Uterus (tissue), 3 donors: ENCODE measurements at regions not wholly inside any gene's neighbourhood (a gene's known extent, or its start where the extent isn't known, plus 50 kb on each side); places are given as distances from the start of the nearest gene placed in this dataset.

Source experiments
- DNase-seq, 2 donors: peaks; one replicate each; pipeline ENCODE4 v3.0.0-alpha.2; 2019 to 2020
- H3K27ac ChIP-seq, 2 donors: fragments of 200-600 bp; sonication (generic); 1 replicate in 1 of 2; 2 replicates in 1 of 2; pipeline ENCODE4 v1.5.1; 2016 to 2018
- H3K27me3 ChIP-seq, 2 donors: fragments of 200-600 bp; sonication (generic); one replicate each; pipeline ENCODE4 v1.5.1; 2018 to 2019; ENCODE audit warnings: control low read depth in 1 of 2
- H3K36me3 ChIP-seq, 2 donors: fragments of 200-600 bp; sonication (generic); one replicate each; pipeline ENCODE4 v1.5.1; 2019; ENCODE audit warnings: control low read depth in 1 of 2
- H3K4me1 ChIP-seq, 2 donors: fragments of 200-600 bp; sonication (generic); one replicate each; pipeline ENCODE4 v1.5.1; 2018 to 2019; ENCODE audit warnings: control low read depth in 1 of 2
- H3K4me3 ChIP-seq, 2 donors: fragments of 200-600 bp; sonication (generic); 1 replicate in 1 of 2; 2 replicates in 1 of 2; pipeline ENCODE4 v1.5.1; 2018 to 2019; ENCODE audit warnings: mild to moderate bottlenecking in 1 of 2
- H3K9me3 ChIP-seq, 2 donors: fragments of 200-600 bp; sonication (generic); one replicate each; pipeline ENCODE4 v1.5.1; 2019; ENCODE audit warnings: control low read depth in 1 of 2
- CTCF ChIP-seq, 4 experiments: fragments of 200-600 bp in 2 of 4; fragments of 450-650 bp in 2 of 4; sonication (generic) in 2 of 4; IDR thresholded peaks; one replicate each; pipeline ENCODE4 v1.5.1; 2016 to 2019; ENCODE audit warnings: antibody characterized with exemption in 4 of 4, mild to moderate bottlenecking in 2 of 4, moderate library complexity in 1 of 4
- POLR2A ChIP-seq, 2 donors: fragments of 450-650 bp; IDR thresholded peaks; one replicate each; pipeline ENCODE4 v1.6.1; 2016; ENCODE audit warnings: antibody characterized with exemption in 2 of 2, mild to moderate bottlenecking in 1 of 2, moderate library complexity in 1 of 2
- intact Hi-C: fragments of 100-400 bp; cut with DNase I; formaldehyde crosslinking; loops from one replicate; pipeline ENCODE4 v1.15.1; 2023; ENCODE audit warnings: low total_unique reads
- donor health status: DM: yes; HTN: yes; CAD: no.

GRCh38 chr17:79680318-79680695 is 50.4 kb upstream of the ENPP7 start:
- no peak for TF ChIP-seq CTCF (IDR thresholded peaks at IDR 0.05)
- no peak for TF ChIP-seq POLR2A (IDR thresholded peaks at IDR 0.05)
- Histone ChIP-seq H3K9me3 (no peaks in the 10 kb centered on the region), H3K4me3 (no peak overlapping the region), H3K27me3 (no peaks in the 10 kb centered on the region), H3K36me3 (no peaks in the 10 kb centered on the region), H3K4me1 (no peaks in the 10 kb centered on the region), H3K27ac (no peak overlapping the region)
- DNase-seq: no peak
- intact Hi-C loops: no loop called here

GRCh38 chr17:79679631-79680317 is 51.0 kb upstream of the ENPP7 start:
- Histone ChIP-seq H3K9me3 (no peaks in the 10 kb centered on the region), H3K4me1 (no peaks in the 10 kb centered on the region), H3K4me3 (no peak overlapping the region), H3K27me3 (no peaks in the 10 kb centered on the region), H3K36me3 (no peaks in the 10 kb centered on the region), H3K27ac (no peak overlapping the region)
- intact Hi-C loops: no loop called here
- DNase-seq: no peak
- TF ChIP-seq CTCF (IDR thresholded peaks at IDR 0.05) (no peak), POLR2A (IDR thresholded peaks at IDR 0.05) (no peak)

- no peaks in the 10 kb centered on the region for H3K27me3 ChIP-seq
- intact Hi-C loops: no loop called here
- H3K4me3 ChIP-seq: no peak overlapping the region
- peaks cover 0 to 1% of the 10 kb centered on the region in 2 donors for H3K9me3 ChIP-seq
- TF ChIP-seq CTCF (IDR thresholded peaks at IDR 0.05): no peak
- TF ChIP-seq POLR2A (IDR thresholded peaks at IDR 0.05): no peak
- DNase-seq: no peak
- H3K4me1 ChIP-seq: no peaks in the 10 kb centered on the region
- H3K27ac ChIP-seq: no peak overlapping the region
- no peaks in the 10 kb centered on the region for H3K36me3 ChIP-seq
These were observed 51.9 kb upstream of the ENPP7 start for GRCh38 chr17:79678736-79679255.

- Histone ChIP-seq H3K36me3 (no peaks in the 10 kb centered on the region), H3K27ac (no peak overlapping the region), H3K9me3 (peaks cover 0 to 4% of the 10 kb centered on the region in 2 donors), H3K4me1 (no peaks in the 10 kb centered on the region), H3K4me3 (no peak overlapping the region), H3K27me3 (no peaks in the 10 kb centered on the region)
- intact Hi-C loops: no loop called here
- TF ChIP-seq CTCF (IDR thresholded peaks at IDR 0.05) (no peak), POLR2A (IDR thresholded peaks at IDR 0.05) (no peak)
- DNase-seq: no peak
These were observed 52.5 kb upstream of the ENPP7 start for GRCh38 chr17:79678091-79678735.

DNA sequence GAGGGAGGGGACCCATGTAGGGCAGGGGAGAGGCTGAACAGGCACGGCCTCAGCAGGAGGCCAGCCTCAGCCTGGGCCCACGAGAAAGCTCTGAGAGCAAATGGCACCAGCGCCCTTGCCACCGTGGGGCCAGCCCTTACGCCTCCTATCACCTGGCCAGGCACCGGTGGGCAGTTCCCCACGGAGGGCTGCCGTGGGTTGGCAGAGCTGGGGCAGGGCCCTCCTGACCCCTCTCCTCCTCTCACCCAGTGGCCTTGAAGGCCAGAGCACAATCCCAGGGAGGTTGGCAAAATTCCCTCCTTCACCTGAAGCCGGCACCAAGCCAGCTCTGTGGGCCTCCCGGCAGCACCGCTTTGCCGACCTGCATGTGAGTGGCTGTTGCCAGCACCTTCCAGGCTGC is 53.1 kb upstream of the ENPP7 start:
- intact Hi-C loops: no loop called here
- Histone ChIP-seq H3K4me3 (no peak overlapping the region), H3K36me3 (no peaks in the 10 kb centered on the region), H3K9me3 (peaks cover 0 to 4% of the 10 kb centered on the region in 2 donors), H3K27ac (no peak overlapping the region), H3K4me1 (no peaks in the 10 kb centered on the region), H3K27me3 (no peaks in the 10 kb centered on the region)
- no peak for DNase-seq
- TF ChIP-seq CTCF (IDR thresholded peaks at IDR 0.05): no peak
- TF ChIP-seq POLR2A (IDR thresholded peaks at IDR 0.05): no peak
